Coronary artery (tissue), 2 donors: ENCODE measurements at regions not wholly inside any gene's neighbourhood (a gene's known extent, or its start where the extent isn't known, plus 50 kb on each side); places are given as distances from the start of the nearest gene placed in this dataset.

Source experiments
- DNase-seq: peaks from one replicate; pipeline ENCODE4 v3.0.0-alpha.2; 2017; ENCODE audit warnings: low spot score
- H3K27ac ChIP-seq, 2 donors: fragments of 200-600 bp; sonication (generic); one replicate each; pipeline ENCODE4 v1.5.1; 2016 to 2019
- H3K4me3 ChIP-seq: fragments of 200-600 bp; sonication (generic); 2 replicates; pipeline ENCODE4 v1.5.1; 2016; ENCODE audit warnings: mild to moderate bottlenecking, moderate library complexity
- TF ChIP-seq, protein P1 (sequence below): fragments of 200-600 bp; sonication (generic); IDR thresholded peaks from one replicate; pipeline ENCODE4 v1.5.1; 2019; ENCODE audit warnings: antibody characterized with exemption

DNA sequence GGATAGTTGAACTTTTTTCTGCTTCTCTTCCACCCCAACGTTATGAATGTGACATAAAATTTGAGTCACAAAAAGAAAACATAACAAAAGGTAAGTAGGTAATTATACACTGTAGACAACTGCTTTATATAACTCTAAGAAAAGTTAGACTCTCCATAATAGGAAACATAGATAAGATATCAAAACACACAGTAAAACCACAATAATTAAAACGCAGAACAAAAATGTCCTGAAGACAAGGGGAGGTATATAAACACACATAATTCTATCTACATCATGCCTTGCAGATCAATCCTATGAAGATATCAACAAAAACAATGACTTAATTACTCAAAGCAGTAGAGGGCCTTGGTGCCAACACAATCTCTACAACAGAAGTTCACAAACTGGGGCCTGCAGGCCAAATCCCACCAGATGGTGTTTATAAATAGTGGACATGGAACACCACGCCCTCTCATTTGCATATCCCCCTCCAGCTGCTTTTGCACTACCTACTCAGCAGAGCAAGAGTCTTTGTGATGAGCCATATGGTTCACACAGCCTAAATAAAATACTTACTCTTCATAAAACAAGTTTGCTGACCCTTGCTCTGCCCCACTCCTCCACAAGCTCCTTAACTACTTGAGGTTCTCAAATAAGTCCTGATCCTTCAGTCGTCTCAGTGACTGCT lies 254.7 kb downstream of the KLF12 start:
- Histone ChIP-seq H3K27ac (no peak overlapping the region), H3K4me3 (no peak overlapping the region)
- TF ChIP-seq, protein P1, sequence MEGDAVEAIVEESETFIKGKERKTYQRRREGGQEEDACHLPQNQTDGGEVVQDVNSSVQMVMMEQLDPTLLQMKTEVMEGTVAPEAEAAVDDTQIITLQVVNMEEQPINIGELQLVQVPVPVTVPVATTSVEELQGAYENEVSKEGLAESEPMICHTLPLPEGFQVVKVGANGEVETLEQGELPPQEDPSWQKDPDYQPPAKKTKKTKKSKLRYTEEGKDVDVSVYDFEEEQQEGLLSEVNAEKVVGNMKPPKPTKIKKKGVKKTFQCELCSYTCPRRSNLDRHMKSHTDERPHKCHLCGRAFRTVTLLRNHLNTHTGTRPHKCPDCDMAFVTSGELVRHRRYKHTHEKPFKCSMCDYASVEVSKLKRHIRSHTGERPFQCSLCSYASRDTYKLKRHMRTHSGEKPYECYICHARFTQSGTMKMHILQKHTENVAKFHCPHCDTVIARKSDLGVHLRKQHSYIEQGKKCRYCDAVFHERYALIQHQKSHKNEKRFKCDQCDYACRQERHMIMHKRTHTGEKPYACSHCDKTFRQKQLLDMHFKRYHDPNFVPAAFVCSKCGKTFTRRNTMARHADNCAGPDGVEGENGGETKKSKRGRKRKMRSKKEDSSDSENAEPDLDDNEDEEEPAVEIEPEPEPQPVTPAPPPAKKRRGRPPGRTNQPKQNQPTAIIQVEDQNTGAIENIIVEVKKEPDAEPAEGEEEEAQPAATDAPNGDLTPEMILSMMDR: no peak
- no peak for DNase-seq

DNA sequence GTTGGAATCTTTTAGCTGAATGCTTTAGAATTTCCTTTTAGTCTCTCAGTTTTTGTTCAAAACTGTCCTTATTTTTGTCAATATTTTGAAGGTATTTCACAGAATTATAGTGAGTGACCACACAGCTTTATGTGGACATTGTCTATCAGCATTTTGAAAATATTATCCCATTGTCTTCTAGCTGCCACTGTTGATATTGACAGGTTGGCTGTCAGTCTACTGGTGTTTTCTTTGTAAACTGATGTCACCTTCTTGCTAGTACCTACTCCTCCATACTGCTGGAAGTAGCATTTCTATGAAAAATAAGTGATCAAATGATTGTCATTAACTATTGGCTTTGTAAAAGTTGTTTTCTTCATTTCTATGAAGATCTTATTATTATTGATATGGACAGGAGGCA lies 256.8 kb downstream of the KLF12 start:
- H3K4me3 ChIP-seq: no peak overlapping the region
- no peak for DNase-seq
- H3K27ac ChIP-seq: no peak overlapping the region
- TF ChIP-seq, protein P1: no peak

DNA sequence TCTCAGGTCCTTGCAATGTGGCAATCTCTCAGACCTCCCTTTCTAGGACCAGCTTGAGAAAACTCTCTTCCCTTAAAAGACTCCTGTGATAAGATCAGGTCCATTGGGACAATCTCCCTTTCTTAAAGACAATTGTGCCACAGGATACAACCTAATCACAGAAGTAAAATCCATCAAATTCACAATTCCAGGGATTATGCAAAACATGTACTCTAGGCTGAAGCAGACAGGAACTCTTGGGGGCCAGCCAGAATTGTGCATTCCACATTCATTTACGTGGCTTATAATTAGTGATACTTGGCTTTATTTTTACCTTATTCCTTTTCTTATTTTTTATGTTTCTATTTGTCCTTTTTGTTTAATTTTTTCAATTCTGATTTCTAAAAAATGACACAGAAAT lies 257.9 kb downstream of the KLF12 start:
- TF ChIP-seq, protein P1: no peak
- no peak for DNase-seq
- H3K27ac ChIP-seq: no peak overlapping the region

DNA sequence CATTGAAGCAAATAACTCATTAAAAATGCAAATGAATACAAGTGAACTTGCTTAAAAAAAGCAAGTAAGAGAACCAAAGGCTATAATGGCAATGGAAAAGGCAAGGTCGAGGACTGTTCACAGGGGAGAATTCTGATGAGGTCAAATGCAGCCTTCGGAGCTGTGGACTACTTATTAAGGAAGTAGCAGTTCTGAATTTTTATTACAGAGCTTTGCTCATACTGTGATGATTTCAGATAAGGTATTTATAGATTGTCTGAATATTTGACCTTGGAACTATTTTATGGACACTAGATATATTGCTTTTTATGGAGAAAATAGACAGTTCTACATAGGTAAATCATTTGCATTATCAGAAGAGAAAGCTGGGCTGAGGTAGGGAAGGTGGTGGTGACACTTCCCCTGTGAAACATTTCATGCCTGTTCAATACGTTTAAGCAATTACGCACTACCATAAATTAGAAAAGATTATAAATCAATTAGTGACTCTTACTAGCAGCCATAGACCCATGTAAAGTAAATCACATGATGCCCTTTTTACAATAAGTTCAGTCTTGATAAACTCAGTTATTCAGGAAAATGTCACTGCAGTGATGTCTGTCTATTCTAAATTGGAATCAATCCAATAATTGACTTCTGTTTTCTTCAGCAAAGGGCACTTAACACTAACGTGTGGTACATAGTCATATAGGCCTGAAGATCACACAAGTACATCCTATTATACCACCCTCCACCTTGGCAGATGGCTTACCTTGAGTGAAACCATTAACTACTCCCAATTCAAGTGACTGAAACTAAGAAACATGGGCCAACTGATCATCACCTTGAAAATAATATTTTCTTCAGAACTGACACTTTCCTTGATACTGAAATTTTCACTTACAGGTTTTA lies 260.0 kb downstream of the KLF12 start:
- no peak for DNase-seq
- TF ChIP-seq, protein P1: no peak
- H3K27ac ChIP-seq: no peak overlapping the region
- H3K4me3 ChIP-seq: no peak overlapping the region

More for the DNA sequence above, 257.9 kb downstream of the KLF12 start:
- H3K4me3 ChIP-seq: no peak overlapping the region

DNA sequence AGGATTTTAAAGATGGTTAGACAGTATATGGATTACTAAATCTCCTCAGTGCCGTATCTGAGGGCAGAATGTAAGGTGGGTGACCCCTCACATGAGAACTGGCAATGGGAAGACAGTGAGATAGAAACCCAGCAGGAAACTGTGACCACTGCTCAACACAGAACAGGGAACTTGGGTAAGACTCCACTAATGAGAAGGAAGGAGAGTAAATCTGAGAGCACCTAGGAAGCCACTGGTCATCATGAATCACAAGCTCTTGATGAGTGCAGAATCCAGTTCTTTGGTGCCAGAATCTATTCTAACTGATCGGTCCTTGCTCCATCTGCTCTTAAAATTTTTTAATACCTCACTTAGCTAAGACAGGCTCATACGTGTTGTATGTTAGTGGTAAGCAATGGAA lies 261.8 kb downstream of the KLF12 start:
- DNase-seq: no peak
- H3K27ac ChIP-seq: no peak overlapping the region
- TF ChIP-seq, protein P1: no peak
- H3K4me3 ChIP-seq: no peak overlapping the region

DNA sequence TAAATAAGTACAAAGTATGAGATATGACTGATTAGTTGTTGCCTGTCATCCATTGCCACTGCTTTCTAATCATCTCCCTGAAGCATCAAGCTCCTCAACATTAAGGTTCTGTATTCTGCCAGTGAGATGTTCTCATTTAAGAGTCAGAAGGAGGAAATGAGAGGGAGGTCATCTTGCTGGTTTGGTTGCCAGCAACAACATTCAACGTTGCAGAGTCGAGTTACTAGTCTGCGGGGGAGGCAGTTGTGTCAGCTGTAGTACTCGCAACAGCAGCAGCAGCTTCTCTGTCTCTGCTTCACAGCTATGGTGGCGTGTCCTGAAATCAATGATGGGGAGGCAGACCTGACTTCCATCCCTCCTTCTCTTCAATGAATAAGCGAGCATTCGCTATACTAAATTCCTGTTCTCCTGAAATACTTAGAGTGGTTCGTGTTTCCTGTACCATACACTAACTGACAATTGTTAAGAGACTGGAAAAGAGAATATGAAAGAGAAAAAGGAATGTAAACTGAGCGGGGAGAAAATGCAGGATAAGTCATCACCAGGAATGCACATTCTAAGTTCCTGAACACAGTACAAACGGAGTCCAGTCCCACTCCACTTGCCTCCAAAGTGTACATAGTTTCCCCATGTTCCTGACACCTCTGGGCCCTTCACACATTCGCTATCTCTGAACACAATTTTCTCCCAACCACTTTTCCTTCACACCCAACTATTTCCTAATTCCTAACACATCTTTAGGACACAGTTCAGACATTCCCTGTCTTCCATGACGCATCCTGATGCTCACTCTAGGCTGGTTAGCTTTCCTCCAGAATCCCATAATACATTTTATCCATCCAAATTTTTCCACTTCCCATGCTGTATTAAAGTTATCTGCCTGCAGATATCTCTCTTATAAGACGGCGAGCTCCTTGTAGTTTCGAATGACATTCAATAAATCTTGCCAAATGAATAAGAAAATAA lies 263.0 kb downstream of the KLF12 start:
- no peak overlapping the region for H3K4me3 ChIP-seq
- DNase-seq: no peak
- TF ChIP-seq, protein P1: no peak

More for the DNA sequence above, 263.0 kb downstream of the KLF12 start:
- H3K27ac ChIP-seq: peak overlapping the region in 1 of 2 donors; percentile 17
